Adrenal gland (tissue), 5 donors: ENCODE measurements at regions not wholly inside any gene's neighbourhood (a gene's known extent, or its start where the extent isn't known, plus 50 kb on each side); places are given as distances from the start of the nearest gene placed in this dataset.

Experiments used
- POLR2A ChIP-seq, 2 donors: fragments of 450-650 bp; IDR thresholded peaks; one replicate each; pipeline ENCODE4 v1.6.1; 2017; ENCODE audit warnings: antibody characterized with exemption in 2 of 2, mild to moderate bottlenecking in 2 of 2, moderate library complexity in 1 of 2
- TF ChIP-seq, protein P1 (sequence below), 6 experiments: fragments of 450-650 bp in 4 of 6; fragments of 200-600 bp in 2 of 6; sonication (generic) in 1 of 6; IDR thresholded peaks; 1 replicate in 5 of 6; 2 replicates in 1 of 6; pipeline versions ENCODE4 v1.5.1 to v1.8.0; 2016 to 2021; ENCODE audit warnings: antibody characterized with exemption in 6 of 6, mild to moderate bottlenecking in 2 of 6, moderate library complexity in 1 of 6
- donor health status: DM: no; HTN: no; CAD: no.

DNA sequence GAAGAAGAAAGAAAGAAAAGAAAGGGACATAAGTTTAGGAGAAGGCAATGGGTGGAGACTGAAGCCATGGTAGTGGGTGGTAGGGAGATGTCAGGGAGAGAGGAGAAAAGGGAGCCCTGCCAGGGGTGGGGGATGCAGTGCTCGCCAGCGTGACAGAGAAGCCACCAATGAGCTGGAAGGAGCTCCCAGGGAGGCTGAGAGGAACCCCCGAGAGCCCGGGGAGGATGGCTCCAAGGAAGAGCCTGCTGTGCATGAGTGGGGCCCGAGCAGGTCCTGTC lies 141.2 kb upstream of the SHH start:
- TF ChIP-seq, protein P1, sequence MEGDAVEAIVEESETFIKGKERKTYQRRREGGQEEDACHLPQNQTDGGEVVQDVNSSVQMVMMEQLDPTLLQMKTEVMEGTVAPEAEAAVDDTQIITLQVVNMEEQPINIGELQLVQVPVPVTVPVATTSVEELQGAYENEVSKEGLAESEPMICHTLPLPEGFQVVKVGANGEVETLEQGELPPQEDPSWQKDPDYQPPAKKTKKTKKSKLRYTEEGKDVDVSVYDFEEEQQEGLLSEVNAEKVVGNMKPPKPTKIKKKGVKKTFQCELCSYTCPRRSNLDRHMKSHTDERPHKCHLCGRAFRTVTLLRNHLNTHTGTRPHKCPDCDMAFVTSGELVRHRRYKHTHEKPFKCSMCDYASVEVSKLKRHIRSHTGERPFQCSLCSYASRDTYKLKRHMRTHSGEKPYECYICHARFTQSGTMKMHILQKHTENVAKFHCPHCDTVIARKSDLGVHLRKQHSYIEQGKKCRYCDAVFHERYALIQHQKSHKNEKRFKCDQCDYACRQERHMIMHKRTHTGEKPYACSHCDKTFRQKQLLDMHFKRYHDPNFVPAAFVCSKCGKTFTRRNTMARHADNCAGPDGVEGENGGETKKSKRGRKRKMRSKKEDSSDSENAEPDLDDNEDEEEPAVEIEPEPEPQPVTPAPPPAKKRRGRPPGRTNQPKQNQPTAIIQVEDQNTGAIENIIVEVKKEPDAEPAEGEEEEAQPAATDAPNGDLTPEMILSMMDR (IDR thresholded peaks at IDR 0.05) = no peak
- no peak for TF ChIP-seq POLR2A (IDR thresholded peaks at IDR 0.05)
